HG02798 (cell line): ENCODE measurements at regions not wholly inside any gene's neighbourhood (a gene's known extent, or its start where the extent isn't known, plus 50 kb on each side); places are given as distances from the start of the nearest gene placed in this dataset.
"Not testable (repeated sequence)": the region's sequence is repeated elsewhere in the genome, so short reads cannot be mapped to it uniquely, and the experiment has no call there.

Experiments
- ATAC-seq: cut with Tn5 transposase; IDR thresholded peaks from one replicate; pipeline ENCODE4 v1.9.1; 2021; ENCODE audit warnings: mild to moderate bottlenecking; ENCODE audit not compliant: unreplicated experiment, poor library complexity

DNA sequence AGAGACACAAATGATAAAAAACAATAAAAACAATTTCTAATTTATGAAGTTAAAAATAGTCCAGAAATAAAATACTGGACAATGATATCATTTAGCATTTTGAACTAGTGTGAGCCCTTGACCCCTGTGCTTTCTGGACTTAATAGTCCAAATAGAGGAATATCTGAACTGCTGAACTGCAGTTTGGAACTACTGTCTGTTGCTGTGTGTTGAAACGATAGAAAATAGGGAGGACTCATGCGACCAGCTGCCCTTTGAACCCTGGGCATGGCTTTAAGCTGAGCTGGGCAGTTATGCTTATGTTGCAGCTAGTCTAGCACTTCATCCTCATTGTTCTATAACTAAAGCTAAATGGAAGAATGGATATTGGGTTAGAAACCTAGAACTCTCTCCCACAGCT lies 99.5 kb downstream of the FMR1NB start:
- ATAC-seq: no peak

DNA sequence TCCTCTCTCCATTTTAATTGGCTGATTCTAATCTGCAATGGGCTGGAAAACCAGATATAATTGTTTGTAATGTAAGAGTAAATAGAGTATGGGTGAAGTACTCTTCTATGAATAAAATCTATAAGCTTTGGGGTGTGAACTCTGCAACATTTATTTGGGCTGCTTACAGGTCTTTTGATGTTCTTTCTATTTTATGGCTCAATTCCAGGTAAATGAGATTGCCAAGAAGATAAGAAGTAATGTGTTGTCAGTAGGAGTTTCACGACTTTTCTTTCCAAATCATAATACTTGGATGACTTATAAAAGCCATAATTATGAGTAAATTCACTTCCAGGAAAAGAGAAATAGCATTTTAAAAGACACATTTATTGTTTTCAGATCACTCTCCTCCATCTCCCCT lies 103.5 kb downstream of the FMR1NB start:
- ATAC-seq: no peak

- ATAC-seq: no peak
Measured at GRCh38 chrX:148120151-148120550, 139.0 kb downstream of the FMR1NB start.

- no peak for ATAC-seq
Measured at GRCh38 chrX:148120999-148121623, 140.0 kb downstream of the FMR1NB start.

- ATAC-seq: not testable (repeated sequence)
Measured at GRCh38 chrX:148128872-148129505, 147.9 kb downstream of the FMR1NB start.

DNA sequence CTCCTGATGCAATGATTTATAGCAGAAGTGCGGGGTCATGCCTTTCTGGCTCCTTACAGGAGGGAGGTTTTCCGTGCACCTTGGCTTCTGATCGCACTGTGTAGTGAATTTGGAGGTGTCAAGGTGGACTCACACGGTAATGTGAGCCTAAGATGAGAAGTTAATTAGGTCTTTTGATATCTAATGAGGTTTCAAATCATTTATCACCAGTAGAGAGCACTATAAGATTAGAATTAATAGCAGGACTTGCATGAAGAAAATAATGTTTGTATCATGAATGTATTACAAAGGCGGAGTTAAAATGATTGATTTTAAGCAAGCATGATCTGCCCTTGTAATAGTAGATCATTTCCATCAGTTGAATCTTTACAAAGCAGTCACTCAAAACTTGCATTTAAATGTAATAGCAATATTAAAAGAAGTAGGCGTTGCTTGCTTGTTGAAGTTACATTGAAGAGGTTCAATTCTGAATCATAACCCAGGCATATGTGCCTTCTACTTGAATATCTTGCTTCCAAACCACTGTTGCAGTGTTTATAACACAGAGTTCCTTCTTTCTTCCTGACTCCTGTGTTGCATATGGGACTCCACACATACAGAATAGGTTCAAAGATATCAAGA lies 152.1 kb downstream of the FMR1NB start:
- no peak for ATAC-seq

DNA sequence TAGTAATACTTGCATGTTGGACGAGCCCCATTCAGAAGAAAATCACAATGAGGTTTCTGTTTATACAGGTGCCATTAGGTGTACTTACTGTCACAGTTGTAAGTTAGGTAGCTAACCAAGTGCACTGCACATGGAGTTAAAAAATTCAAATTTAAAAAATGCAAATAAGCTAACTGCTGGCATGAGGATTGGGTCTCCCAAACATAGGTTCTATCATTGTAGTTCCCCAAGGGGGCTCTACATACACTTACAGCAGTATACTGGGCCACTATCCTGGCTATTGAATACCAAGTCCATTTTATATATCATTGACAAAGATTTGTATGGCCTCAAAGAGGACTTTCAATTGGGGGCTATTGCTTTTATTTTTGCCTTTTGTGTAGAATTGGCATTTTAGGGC lies 153.4 kb downstream of the FMR1NB start:
- no peak for ATAC-seq

DNA sequence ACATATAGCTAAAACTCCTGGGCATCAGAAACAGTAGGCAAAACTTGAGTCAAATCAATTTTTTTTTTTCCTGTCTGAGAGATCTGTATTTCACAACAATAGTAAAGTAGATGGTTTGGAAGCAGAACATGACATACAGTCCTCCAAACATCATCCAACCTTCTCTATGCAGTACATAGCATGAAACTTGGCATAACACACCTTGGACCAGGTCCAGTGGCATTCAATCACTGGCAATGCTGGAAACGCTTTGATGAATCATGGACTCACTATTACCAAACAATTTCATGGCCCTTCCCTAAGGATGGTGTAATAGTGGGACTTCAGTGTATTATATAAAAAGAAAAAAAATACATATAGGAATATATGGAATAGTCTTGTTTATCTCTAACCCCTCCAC lies 154.6 kb downstream of the FMR1NB start:
- no peak for ATAC-seq

DNA sequence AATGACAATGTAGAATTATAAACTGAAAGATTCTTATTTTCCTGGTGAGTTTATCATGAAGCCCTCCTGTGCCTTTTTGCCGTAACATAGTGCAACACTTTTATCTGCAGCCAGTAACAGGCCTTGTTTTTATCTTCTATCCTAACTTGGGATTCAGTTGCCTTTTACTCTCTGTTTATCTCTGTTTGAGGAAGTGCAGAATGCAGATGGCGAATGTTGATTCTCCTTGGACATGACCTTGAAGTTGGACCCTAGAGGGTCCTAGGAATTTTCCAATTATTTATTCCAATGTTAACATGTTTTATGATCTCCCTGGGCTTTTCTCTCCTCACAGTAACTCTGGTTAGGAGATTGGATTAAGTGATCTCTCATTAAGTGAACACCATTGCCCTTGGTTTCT lies 165.0 kb downstream of the FMR1NB start:
- ATAC-seq: no peak

- no peak for ATAC-seq
Measured at GRCh38 chrX:148156986-148157385, 175.8 kb downstream of the FMR1NB start.

GRCh38 chrX:148159796-148160195 lies 178.7 kb downstream of the FMR1NB start:
- no peak for ATAC-seq

DNA sequence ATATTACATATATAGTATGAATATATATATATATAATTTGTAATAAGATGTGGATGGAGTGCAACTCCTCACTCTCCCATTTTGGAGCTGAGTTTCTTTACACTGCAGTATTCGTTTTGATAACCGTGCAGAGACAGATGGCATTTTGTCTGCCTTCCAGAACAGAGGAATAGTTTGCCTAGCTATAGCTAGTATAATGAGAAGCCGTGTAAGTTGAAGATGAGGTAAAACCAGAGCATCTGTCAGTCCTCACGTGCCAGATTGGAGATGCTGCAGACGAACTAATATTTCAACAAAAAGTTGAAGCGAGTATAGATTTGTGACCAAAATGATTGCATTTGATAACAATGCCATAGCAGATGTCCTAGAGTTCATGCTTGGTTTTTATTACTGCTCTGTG lies 180.6 kb downstream of the FMR1NB start:
- no peak for ATAC-seq

- ATAC-seq: no peak
Measured at GRCh38 chrX:148185631-148186030, 204.5 kb downstream of the FMR1NB start.

DNA sequence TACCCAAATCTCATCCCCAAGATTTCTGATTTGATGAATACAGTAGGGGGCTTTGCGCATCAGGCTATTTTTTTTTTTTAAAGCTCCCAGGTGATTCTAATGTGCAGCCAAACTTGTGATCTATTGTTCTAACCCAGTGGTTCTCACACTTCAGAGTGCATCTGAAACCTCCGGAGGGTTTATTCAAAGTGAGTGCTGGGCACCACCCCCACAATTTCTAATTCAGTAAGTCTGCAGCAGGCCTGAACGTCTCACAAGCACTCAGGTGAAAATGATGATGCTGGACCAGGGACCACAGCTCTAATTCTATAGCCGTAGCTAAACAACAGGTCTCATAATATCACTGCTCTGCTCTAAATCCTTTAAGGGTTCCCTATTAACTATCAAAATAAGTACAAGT lies 211.4 kb downstream of the FMR1NB start:
- no peak for ATAC-seq

- ATAC-seq: no peak
Measured at GRCh38 chrX:148193759-148194158, 212.6 kb downstream of the FMR1NB start.

DNA sequence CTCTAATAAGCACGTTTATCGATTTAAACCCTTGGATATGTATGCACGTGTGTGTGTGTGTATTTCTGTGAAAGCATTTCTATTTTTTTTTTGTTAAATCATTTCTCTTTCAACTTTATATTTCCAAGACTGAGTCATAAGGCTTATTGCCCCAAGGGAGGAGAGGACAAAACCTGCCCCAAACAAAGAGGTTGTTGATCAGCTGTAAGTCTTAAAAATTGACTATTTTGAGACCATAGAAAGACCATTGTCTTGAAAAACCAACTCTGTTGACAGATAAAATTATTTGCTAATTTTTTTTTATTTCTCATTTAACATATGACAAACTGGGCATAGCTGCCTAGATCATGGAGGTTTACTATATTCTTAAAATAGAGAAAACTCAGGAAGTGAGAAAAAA lies 222.4 kb downstream of the FMR1NB start:
- ATAC-seq: no peak

DNA sequence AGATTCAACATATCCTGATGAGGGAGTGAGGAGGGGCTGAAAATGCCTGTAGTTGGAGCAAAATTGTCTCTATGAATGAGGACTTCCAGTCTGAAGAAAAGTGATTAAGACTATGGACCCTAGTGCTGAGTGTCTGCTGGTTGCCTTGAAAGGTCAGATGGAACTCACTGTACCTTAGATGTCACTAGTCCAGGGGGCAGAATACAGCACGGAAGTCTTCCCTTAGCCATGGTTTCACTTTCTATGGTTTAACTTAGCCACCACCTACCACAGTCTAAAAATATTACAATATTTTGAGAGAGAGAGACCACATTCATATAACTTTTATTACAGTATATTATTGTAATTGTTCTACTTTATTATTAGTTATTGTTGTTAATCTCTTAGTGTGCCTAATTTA lies 223.1 kb downstream of the FMR1NB start:
- ATAC-seq: no peak

GRCh38 chrX:148214786-148215185 lies 233.6 kb downstream of the FMR1NB start:
- ATAC-seq: no peak

GRCh38 chrX:148215726-148216125 lies 234.6 kb downstream of the FMR1NB start:
- no peak for ATAC-seq

DNA sequence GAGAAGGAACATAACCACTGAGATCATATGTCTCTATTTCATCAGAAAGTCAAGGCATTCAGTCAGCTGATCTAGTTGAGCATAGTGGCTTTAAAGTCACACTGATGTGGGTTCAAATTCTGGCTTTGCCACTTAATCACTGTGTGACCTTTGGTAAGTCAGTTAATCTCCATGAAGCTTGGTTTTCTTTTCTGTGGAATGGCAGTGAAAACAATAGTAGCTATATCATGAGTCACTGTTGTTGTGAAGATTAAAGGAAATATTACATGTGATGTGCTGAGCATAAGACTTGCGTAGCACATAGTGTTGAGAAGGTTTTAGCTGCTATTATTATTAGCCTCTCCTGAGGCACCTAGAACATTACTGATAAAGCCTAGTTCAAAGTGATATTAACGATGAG lies 242.2 kb downstream of the FMR1NB start:
- ATAC-seq: no peak

- no peak for ATAC-seq
Measured at GRCh38 chrX:148228521-148228920, 247.4 kb downstream of the FMR1NB start.

DNA sequence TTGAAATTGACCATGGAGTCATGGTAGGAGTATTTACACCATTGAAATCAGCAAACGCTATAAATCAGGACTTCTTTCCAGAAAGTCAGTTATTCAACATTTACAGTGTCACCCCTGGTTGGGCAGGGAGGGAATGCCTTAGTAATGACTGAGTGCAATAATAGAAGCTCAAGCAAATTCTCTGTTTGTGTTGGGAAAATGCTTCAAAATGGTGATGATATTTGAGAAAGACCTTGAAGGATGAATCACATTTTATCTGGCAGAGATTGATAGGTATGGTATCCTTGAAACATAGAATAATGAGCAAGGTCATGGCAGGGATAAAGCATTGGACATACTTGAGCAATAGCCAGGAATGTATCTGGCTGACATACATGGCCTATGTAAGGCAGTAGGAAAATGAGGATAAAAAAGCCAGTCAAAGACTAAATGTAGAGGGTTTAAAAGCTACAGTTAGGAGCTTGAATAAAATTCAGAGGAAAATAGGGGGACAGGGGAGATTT lies 248.7 kb downstream of the FMR1NB start:
- ATAC-seq: no peak
